Neutrophil (primary cell): ENCODE measurements at regions not wholly inside any gene's neighbourhood (a gene's known extent, or its start where the extent isn't known, plus 50 kb on each side); places are given as distances from the start of the nearest gene placed in this dataset.

Experiments
- H3K27ac ChIP-seq: fragments of 200-600 bp; sonication (generic); 2 replicates; pipeline ENCODE4 v1.5.1; 2016; ENCODE audit warnings: mild to moderate bottlenecking, moderate library complexity
- H3K27me3 ChIP-seq: fragments of 200-600 bp; sonication (generic); 2 replicates; pipeline ENCODE4 v1.6.0; 2016; ENCODE audit warnings: mild to moderate bottlenecking
- H3K36me3 ChIP-seq: fragments of 200-600 bp; sonication (generic); 2 replicates; pipeline ENCODE4 v1.5.1; 2017
- H3K4me1 ChIP-seq, 2 experiments: fragments of 200-600 bp in 1 of 2; sonication (generic) in 1 of 2; 1 replicate in 1 of 2; 2 replicates in 1 of 2; pipeline versions ENCODE4 v1.5.1 to v1.6.1; 2013 to 2016; ENCODE audit warnings: low read depth in 1 of 2, low read length in 1 of 2, mild to moderate bottlenecking in 1 of 2, moderate library complexity in 1 of 2; ENCODE audit not compliant: control insufficient read depth in 1 of 2, insufficient read depth in 1 of 2
- H3K4me3 ChIP-seq, 2 experiments: fragments of 200-600 bp in 1 of 2; sonication (generic) in 1 of 2; 1 replicate in 1 of 2; 2 replicates in 1 of 2; pipeline ENCODE4 v1.5.1; 2013 to 2016; ENCODE audit warnings: low read depth in 1 of 2, low read length in 1 of 2, mild to moderate bottlenecking in 1 of 2, moderate library complexity in 1 of 2
- H3K9me3 ChIP-seq: fragments of 200-600 bp; sonication (generic); 2 replicates; pipeline ENCODE4 v1.5.1; 2016
- CTCF ChIP-seq: fragments of 200-600 bp; sonication (generic); IDR thresholded peaks from 2 replicates; pipeline ENCODE4 v1.5.1; 2016; ENCODE audit warnings: antibody characterized with exemption

- peaks cover 13 to 14% of the 10 kb centered on the region in 2 experiments for H3K4me1 ChIP-seq
- H3K36me3 ChIP-seq, result no peaks in the 10 kb centered on the region
- TF ChIP-seq CTCF, result no peak
- no peak overlapping the region for H3K4me3 ChIP-seq
- peaks cover 4% of the 10 kb centered on the region for H3K27me3 ChIP-seq
- no peaks in the 10 kb centered on the region for H3K9me3 ChIP-seq
- no peak overlapping the region for H3K27ac ChIP-seq
These were observed 567.3 kb upstream of the KLF4 start for GRCh38 chr9:108056805-108057386.

GRCh38 chr9:108056084-108056804 lies 566.7 kb upstream of the KLF4 start:
- Histone ChIP-seq H3K4me3 (no peak overlapping the region), H3K27ac (no peak overlapping the region)

GRCh38 chr9:108054131-108054630 lies 564.6 kb upstream of the KLF4 start:
- H3K27me3 ChIP-seq, result no peaks in the 10 kb centered on the region
- peaks cover 13 to 17% of the 10 kb centered on the region in 2 experiments for H3K4me1 ChIP-seq
- TF ChIP-seq CTCF, result no peak
- H3K4me3 ChIP-seq, result no peak overlapping the region
- no peaks in the 10 kb centered on the region for H3K36me3 ChIP-seq
- H3K9me3 ChIP-seq, result no peaks in the 10 kb centered on the region
- H3K27ac ChIP-seq, result no peak overlapping the region

More at GRCh38 chr9:108056084-108056804, 566.7 kb upstream of the KLF4 start:
- Histone ChIP-seq H3K9me3 (no peaks in the 10 kb centered on the region), H3K36me3 (no peaks in the 10 kb centered on the region), H3K4me1 (peaks cover 12 to 13% of the 10 kb centered on the region in 2 experiments), H3K27me3 (peaks cover 4% of the 10 kb centered on the region)
- TF ChIP-seq CTCF, result no peak

DNA sequence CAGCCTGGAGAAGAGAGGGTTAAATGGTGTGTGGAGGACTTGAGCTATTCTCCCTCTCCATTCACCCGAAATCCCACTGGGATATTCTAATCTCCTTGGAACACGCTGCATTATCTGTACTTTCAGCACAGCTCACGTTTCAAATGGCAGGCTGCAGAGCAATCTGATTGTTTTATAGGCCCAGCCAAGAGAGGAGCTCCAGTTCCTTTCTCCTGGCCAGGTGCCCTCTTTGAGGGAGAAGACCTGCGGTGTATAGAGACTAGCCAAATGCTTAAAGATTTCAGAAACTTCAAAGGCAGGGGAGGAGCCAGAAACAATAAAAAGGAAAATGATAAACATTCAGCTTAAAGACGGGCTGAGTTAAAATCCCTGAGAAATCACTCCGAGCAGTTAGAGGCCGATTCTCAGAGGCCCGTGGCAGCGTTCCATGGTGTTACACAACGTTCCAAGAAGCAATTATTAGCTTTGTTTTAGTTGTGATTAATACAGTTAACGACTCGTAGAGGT lies 564.0 kb upstream of the KLF4 start:
- Histone ChIP-seq H3K27me3 (no peaks in the 10 kb centered on the region), H3K27ac (no peak overlapping the region), H3K4me1 (peaks cover 13 to 17% of the 10 kb centered on the region in 2 experiments), H3K9me3 (no peaks in the 10 kb centered on the region), H3K4me3 (no peak overlapping the region), H3K36me3 (no peaks in the 10 kb centered on the region)
- no peak for TF ChIP-seq CTCF

DNA sequence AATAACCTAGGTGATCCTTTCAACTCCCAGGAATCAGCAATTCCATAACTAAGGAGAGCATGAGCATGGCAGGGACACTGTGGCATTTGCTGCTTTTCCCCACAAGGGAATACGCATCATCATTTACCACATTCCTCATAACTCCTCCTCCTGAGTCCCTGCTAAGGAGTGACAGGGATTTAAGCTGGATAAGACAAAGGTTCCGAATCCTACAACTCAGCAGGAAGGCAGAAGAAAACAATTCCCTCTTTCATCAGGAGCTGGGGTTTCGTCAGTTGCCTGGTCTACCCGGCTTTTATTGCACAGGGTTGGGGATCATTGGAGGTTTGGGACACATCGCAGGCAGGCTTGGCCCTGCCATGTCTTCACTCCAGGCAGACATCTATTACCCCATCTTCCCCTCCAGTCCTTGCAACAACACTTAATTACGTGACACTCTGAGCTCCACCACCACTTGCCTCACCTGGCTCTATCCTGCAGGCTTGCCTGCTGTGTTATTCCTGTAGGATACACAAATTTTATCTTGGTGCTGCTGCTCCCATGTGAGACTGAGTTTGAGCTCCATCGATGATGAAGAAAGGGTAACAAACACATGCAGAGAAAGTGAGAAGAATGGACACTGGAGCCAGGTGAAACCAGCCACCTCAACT lies 563.0 kb upstream of the KLF4 start:
- Histone ChIP-seq H3K27me3 (no peaks in the 10 kb centered on the region), H3K36me3 (no peaks in the 10 kb centered on the region), H3K4me1 (peaks cover 10 to 17% of the 10 kb centered on the region in 2 experiments), H3K9me3 (no peaks in the 10 kb centered on the region), H3K4me3 (no peak overlapping the region), H3K27ac (no peak overlapping the region)
- no peak for TF ChIP-seq CTCF
